ENCODE measurements at regions not wholly inside any gene's neighbourhood (a gene's known extent, or its start where the extent isn't known, plus 50 kb on each side); places are given as distances from the start of the nearest gene placed in this dataset.
A peak's percentile ranks its signal among the peaks of the same experiment; 100 is the strongest.

DNA sequence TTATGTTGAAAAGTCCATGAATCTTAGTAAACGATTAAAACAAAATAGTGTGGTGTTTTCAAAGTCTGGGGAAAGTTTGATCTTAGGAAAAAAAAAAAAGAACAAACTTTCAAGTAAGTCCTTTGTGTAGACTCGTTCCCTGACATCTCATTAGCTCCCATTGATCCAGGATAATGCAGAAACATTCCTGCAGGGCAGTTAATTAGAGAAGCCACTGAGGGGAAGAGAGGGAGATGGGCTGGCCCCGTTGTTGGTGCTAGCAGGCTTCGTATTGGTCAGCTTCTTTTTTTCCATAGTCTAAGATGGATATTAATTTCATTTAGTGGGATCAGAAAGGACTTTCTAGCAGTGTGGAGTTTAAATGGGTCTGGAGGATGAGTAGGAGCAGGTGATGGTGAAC is 340.2 kb downstream of the DRD1 start:
- H3K36me3 ChIP-seq (ENCODE audit: control insufficient read depth in 1 of 2, insufficient read depth in 2 of 2, low read length in 2 of 2) = no peaks in the 10 kb centered on the region
- no peak overlapping the region for H4K91ac ChIP-seq (ENCODE audit: low read depth, low read length)
- WGBS (ENCODE audit: extremely low coverage, insufficient coverage, insufficient read length) = no CpG with 5 or more reads among the region's 4 CpGs
- no peaks in the 10 kb centered on the region for H3K4me1 ChIP-seq (ENCODE audit: control insufficient read depth in 1 of 2, insufficient read depth in 2 of 2, low read length in 2 of 2)
- H2AFZ ChIP-seq (ENCODE audit: insufficient read depth, low read length, poor library complexity) = no peak overlapping the region
- no peak overlapping the region for H2BK120ac ChIP-seq (ENCODE audit: insufficient read depth, low read length, poor library complexity)
- H3K9ac ChIP-seq (ENCODE audit: low read length) = no peak overlapping the region
- no peaks in the 10 kb centered on the region for H3K9me3 ChIP-seq (ENCODE audit: insufficient read depth, low read depth, low read length)
- no peak overlapping the region for H2BK12ac ChIP-seq (ENCODE audit: low read length)
- H3K4ac ChIP-seq (ENCODE audit: low read depth, low read length) = no peak overlapping the region
- H3K27ac ChIP-seq (ENCODE audit: low read depth, low read length) = no peak overlapping the region
- no peak overlapping the region for H4K12ac ChIP-seq (ENCODE audit: low read depth, low read length)
- no peak overlapping the region for H3K4me2 ChIP-seq (ENCODE audit: low read length)
- no peak overlapping the region for H3K18ac ChIP-seq (ENCODE audit: low read length)
- H2AK5ac ChIP-seq (ENCODE audit: low read length) = no peak overlapping the region
- H3K79me1 ChIP-seq (ENCODE audit: low read length) = no peaks in the 10 kb centered on the region
- no peak overlapping the region for H4K8ac ChIP-seq (ENCODE audit: low read depth, low read length)
- H3K4me3 ChIP-seq (ENCODE audit: low read depth, low read length) = no peak overlapping the region
- H3K27me3 ChIP-seq (ENCODE audit: insufficient read depth, low read length) = no peaks in the 10 kb centered on the region
- no peaks in the 10 kb centered on the region for H3K79me2 ChIP-seq (ENCODE audit: control insufficient read depth, insufficient read depth, low read length, poor library complexity)
- no peak overlapping the region for H3K23ac ChIP-seq (ENCODE audit: low read length)
- H2BK5ac ChIP-seq (ENCODE audit: low read depth, low read length, poor library complexity) = no peak overlapping the region
- H3K14ac ChIP-seq (ENCODE audit: low read length) = no peak overlapping the region
- no peak for DNase-seq

DNA sequence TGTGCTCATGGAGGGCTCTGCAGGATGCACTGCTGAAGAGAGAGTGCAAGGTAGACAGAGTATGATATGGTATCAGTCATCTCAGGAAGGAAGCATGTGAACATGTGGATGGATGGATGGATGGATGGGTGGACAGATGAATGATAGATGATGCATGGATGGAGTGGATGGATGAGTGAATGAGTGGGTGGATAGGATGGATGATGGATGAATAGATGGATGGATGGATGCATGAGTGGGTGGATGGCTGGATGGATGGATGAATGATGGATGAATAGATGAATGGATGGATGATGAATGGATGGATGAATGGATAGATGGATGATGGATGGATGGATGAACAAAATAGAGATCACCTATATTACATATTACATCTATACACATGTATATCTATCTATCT is 341.3 kb downstream of the DRD1 start:
- H3K36me3 ChIP-seq (ENCODE audit: control insufficient read depth in 1 of 2, insufficient read depth in 2 of 2, low read length in 2 of 2) = no peaks in the 10 kb centered on the region
- H3K18ac ChIP-seq (ENCODE audit: low read length) = no peak overlapping the region
- H3K4me2 ChIP-seq (ENCODE audit: low read length) = no peak overlapping the region
- H2BK12ac ChIP-seq (ENCODE audit: low read length) = no peak overlapping the region
- H3K4ac ChIP-seq (ENCODE audit: low read depth, low read length) = no peak overlapping the region
- H3K9ac ChIP-seq (ENCODE audit: low read length) = no peak overlapping the region
- H3K9me3 ChIP-seq (ENCODE audit: insufficient read depth, low read depth, low read length) = no peaks in the 10 kb centered on the region
- H2AFZ ChIP-seq (ENCODE audit: insufficient read depth, low read length, poor library complexity) = no peak overlapping the region
- no peak overlapping the region for H4K8ac ChIP-seq (ENCODE audit: low read depth, low read length)
- H3K4me1 ChIP-seq (ENCODE audit: control insufficient read depth in 1 of 2, insufficient read depth in 2 of 2, low read length in 2 of 2) = no peaks in the 10 kb centered on the region
- H3K27me3 ChIP-seq (ENCODE audit: insufficient read depth, low read length) = no peaks in the 10 kb centered on the region
- no peak overlapping the region for H3K27ac ChIP-seq (ENCODE audit: low read depth, low read length)
- H2BK120ac ChIP-seq (ENCODE audit: insufficient read depth, low read length, poor library complexity) = no peak overlapping the region
- no peaks in the 10 kb centered on the region for H3K79me1 ChIP-seq (ENCODE audit: low read length)
- DNase-seq = no peak
- no peak overlapping the region for H4K91ac ChIP-seq (ENCODE audit: low read depth, low read length)
- H2AK5ac ChIP-seq (ENCODE audit: low read length) = no peak overlapping the region
- H4K12ac ChIP-seq (ENCODE audit: low read depth, low read length) = no peak overlapping the region
- H2BK5ac ChIP-seq (ENCODE audit: low read depth, low read length, poor library complexity) = no peak overlapping the region
- no peak overlapping the region for H3K23ac ChIP-seq (ENCODE audit: low read length)
- no peak overlapping the region for H3K4me3 ChIP-seq (ENCODE audit: low read depth, low read length)
- H3K14ac ChIP-seq (ENCODE audit: low read length) = no peak overlapping the region
- H3K79me2 ChIP-seq (ENCODE audit: control insufficient read depth, insufficient read depth, low read length, poor library complexity) = no peaks in the 10 kb centered on the region

DNA sequence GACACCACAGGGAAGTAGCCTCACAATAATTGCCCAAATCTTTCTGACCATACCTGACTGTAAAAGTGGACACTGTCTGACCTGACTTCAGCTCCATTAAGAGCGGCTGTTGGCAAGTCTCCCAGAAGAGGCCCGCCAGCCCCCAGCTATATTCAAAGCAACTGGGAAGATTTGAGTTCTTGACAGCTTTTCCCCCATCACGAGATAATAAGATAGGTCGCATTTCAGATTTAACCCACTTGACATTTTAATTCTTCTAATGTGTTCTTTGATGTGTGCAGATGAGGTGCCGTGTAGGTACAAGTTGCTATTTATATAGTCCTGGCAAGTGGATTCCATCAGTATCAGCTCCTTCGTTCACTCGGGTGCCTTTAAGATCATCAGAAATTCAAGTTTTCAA is 345.7 kb downstream of the DRD1 start:
- H3K14ac ChIP-seq (ENCODE audit: low read length) = no peak overlapping the region
- no peak overlapping the region for H3K4me2 ChIP-seq (ENCODE audit: low read length)
- H3K27me3 ChIP-seq (ENCODE audit: insufficient read depth, low read length) = no peaks in the 10 kb centered on the region
- H3K18ac ChIP-seq (ENCODE audit: low read length) = no peak overlapping the region
- no CpG with 5 or more reads among the region's 7 CpGs for WGBS (ENCODE audit: extremely low coverage, insufficient coverage, insufficient read length)
- no peaks in the 10 kb centered on the region for H3K9me3 ChIP-seq (ENCODE audit: insufficient read depth, low read depth, low read length)
- no peaks in the 10 kb centered on the region for H3K36me3 ChIP-seq (ENCODE audit: control insufficient read depth in 1 of 2, insufficient read depth in 2 of 2, low read length in 2 of 2)
- no peak overlapping the region for H2BK12ac ChIP-seq (ENCODE audit: low read length)
- no peak overlapping the region for H3K23ac ChIP-seq (ENCODE audit: low read length)
- H3K79me2 ChIP-seq (ENCODE audit: control insufficient read depth, insufficient read depth, low read length, poor library complexity) = no peaks in the 10 kb centered on the region
- no peak overlapping the region for H2AK5ac ChIP-seq (ENCODE audit: low read length)
- H3K9ac ChIP-seq (ENCODE audit: low read length) = no peak overlapping the region
- no peak overlapping the region for H2BK120ac ChIP-seq (ENCODE audit: insufficient read depth, low read length, poor library complexity)
- H4K91ac ChIP-seq (ENCODE audit: low read depth, low read length) = no peak overlapping the region
- no peak overlapping the region for H3K4me3 ChIP-seq (ENCODE audit: low read depth, low read length)
- no peaks in the 10 kb centered on the region for H3K4me1 ChIP-seq (ENCODE audit: control insufficient read depth in 1 of 2, insufficient read depth in 2 of 2, low read length in 2 of 2)
- H3K27ac ChIP-seq (ENCODE audit: low read depth, low read length) = no peak overlapping the region
- no peak overlapping the region for H3K4ac ChIP-seq (ENCODE audit: low read depth, low read length)
- H4K12ac ChIP-seq (ENCODE audit: low read depth, low read length) = no peak overlapping the region
- H3K79me1 ChIP-seq (ENCODE audit: low read length) = no peaks in the 10 kb centered on the region
- no peak overlapping the region for H2BK5ac ChIP-seq (ENCODE audit: low read depth, low read length, poor library complexity)
- DNase-seq = no peak
- H2AFZ ChIP-seq (ENCODE audit: insufficient read depth, low read length, poor library complexity) = no peak overlapping the region
- no peak overlapping the region for H4K8ac ChIP-seq (ENCODE audit: low read depth, low read length)

DNA sequence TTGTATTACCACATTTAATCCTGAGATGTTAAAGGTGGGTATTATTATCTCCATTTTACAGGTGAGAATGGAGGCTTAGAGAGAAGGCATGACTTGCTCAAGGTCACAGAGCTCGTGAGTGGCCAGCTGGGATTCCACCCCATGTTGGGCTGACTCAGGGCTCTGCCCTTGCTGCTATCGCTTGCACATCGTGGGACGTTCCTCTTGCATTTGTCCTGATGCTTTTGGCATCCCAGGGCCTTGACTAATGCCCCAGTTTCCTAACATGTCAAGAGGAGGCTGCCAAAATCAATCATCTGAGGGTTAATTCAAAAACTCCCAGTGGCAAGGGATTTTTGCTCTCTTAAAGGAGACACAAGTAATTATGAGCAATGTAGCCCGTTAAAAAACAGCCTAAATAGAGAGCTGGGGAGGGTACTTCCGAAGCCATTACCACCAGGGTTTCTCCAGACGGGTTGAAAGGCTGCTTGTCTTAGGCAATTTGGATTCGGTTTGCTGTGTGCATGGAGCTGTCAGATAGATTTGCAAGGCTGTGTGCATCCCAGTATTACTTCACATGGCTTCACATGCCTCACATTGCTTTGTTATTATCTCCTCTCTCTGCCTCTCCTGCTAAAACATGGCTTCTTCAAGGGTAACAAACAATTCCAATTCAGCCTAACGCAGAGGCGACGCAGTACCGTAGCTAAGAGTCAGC is 347.4 kb downstream of the DRD1 start:
- Histone ChIP-seq H3K9me3 (ENCODE audit: insufficient read depth, low read depth, low read length) (no peaks in the 10 kb centered on the region), H3K79me1 (ENCODE audit: low read length) (no peaks in the 10 kb centered on the region), H4K8ac (ENCODE audit: low read depth, low read length) (no peak overlapping the region), H3K9ac (ENCODE audit: low read length) (no peak overlapping the region), H3K27ac (ENCODE audit: low read depth, low read length) (no peak overlapping the region), H3K4me2 (ENCODE audit: low read length) (no peak overlapping the region), H2AFZ (ENCODE audit: insufficient read depth, low read length, poor library complexity) (no peak overlapping the region), H3K4ac (ENCODE audit: low read depth, low read length) (no peak overlapping the region), H4K12ac (ENCODE audit: low read depth, low read length) (no peak overlapping the region), H3K18ac (ENCODE audit: low read length) (no peak overlapping the region), H3K4me3 (ENCODE audit: low read depth, low read length) (no peak overlapping the region), H3K4me1 (ENCODE audit: control insufficient read depth in 1 of 2, insufficient read depth in 2 of 2, low read length in 2 of 2) (no peaks in the 10 kb centered on the region), H3K14ac (ENCODE audit: low read length) (no peak overlapping the region), H2BK5ac (ENCODE audit: low read depth, low read length, poor library complexity) (no peak overlapping the region), H3K79me2 (ENCODE audit: control insufficient read depth, insufficient read depth, low read length, poor library complexity) (no peaks in the 10 kb centered on the region), H3K23ac (ENCODE audit: low read length) (no peak overlapping the region), H3K27me3 (ENCODE audit: insufficient read depth, low read length) (no peaks in the 10 kb centered on the region), H2BK120ac (ENCODE audit: insufficient read depth, low read length, poor library complexity) (no peak overlapping the region), H3K36me3 (ENCODE audit: control insufficient read depth in 1 of 2, insufficient read depth in 2 of 2, low read length in 2 of 2) (no peaks in the 10 kb centered on the region), H2BK12ac (ENCODE audit: low read length) (no peak overlapping the region), H2AK5ac (ENCODE audit: low read length) (no peak overlapping the region), H4K91ac (ENCODE audit: low read depth, low read length) (no peak overlapping the region)
- DNase-seq = peak; percentile 83 to 84
- no CpG with 5 or more reads among the region's 12 CpGs for WGBS (ENCODE audit: extremely low coverage, insufficient coverage, insufficient read length)
